Mucosa of descending colon (tissue), 3 donors: ENCODE measurements at regions not wholly inside any gene's neighbourhood (a gene's known extent, or its start where the extent isn't known, plus 50 kb on each side); places are given as distances from the start of the nearest gene placed in this dataset.

Experiments used
- ATAC-seq: fragments of 200-7000 bp; cut with Tn5 transposase; one replicate; pipeline ENCODE4 v1.9.1; 2020; ENCODE audit warnings: mild to moderate bottlenecking, moderate library complexity
- DNase-seq, 3 donors: peaks; one replicate each; pipeline ENCODE4 v3.0.0-alpha.2; 2020
- H3K36me3 ChIP-seq: fragments of 200-600 bp; one replicate; pipeline ENCODE4 v1.8.0; 2021; ENCODE audit warnings: low read depth, mild to moderate bottlenecking
- H3K4me1 ChIP-seq: fragments of 200-600 bp; one replicate; pipeline ENCODE4 v1.8.0; 2021; ENCODE audit warnings: low read depth, mild to moderate bottlenecking
- H3K4me3 ChIP-seq: fragments of 200-600 bp; one replicate; pipeline ENCODE4 v1.8.0; 2021; ENCODE audit warnings: mild to moderate bottlenecking
- H3K9me3 ChIP-seq: fragments of 200-600 bp; one replicate; pipeline ENCODE4 v1.8.0; 2021; ENCODE audit warnings: mild to moderate bottlenecking
- CTCF ChIP-seq: fragments of 200-600 bp; IDR thresholded peaks from one replicate; pipeline ENCODE4 v1.8.0; 2022; ENCODE audit warnings: antibody characterized with exemption, mild to moderate bottlenecking
- intact Hi-C, 2 donors: fragments of 100-400 bp; cut with DNase I in 1 of 2; cut with micrococcal nuclease in 1 of 2; formaldehyde crosslinking; loops; one replicate each; pipeline versions ENCODE4 v1.11.0 to v1.11.1; 2022; cut with DNase I, micrococcal nuclease
- donor health status: DM: no; HTN: no; CAD: no; lungs with moderate emphysema.
- donor health status: DM: no; HTN: no; CAD: no.
- donor health status: DM: no; HTN: yes; CAD: no.

DNA sequence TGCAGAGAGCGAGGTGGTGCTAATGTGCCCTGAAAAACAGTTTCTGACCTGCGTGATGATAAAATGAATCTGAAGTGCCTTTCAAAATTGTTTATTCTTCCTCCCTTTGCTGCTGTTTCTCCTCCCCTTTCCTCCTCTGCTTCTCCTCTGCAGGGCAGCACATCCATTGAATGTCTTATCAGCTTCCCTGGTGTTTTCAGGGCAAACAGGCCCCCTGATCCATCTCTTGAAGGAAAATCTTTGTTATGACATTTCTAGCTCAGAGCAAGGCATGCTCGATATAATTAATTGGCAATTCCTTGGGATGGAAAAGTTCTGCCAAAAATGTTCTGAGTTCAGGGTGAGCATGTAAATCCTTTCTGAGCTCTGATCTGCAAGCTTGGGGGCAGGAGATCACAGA is 364.2 kb upstream of the ZNF32 start:
- no peaks in the 10 kb centered on the region for H3K4me1 ChIP-seq
- ATAC-seq: no peak
- intact Hi-C loops: no loop called here

DNA sequence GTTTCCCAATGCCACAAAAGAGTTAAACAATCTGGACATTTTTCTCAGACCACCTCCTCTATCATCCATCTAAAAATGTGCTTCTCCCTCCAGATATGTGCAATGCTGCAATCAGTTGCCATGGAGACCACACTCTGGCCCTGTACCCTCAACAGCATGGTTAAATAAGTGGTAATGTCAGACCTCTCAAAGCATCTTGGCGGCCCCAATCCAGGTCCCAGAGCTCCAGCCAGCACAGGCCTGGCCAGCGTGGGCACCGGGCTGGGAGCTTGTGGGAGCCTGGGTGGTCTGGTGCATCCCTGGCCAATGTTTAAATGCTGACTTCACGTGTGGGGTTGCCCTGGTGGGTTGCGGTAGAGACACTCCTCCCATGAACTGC is 362.9 kb upstream of the ZNF32 start:
- intact Hi-C loops: no loop called here
- H3K36me3 ChIP-seq: no peaks in the 10 kb centered on the region
- no peaks in the 10 kb centered on the region for H3K9me3 ChIP-seq

More for the DNA sequence above, 364.2 kb upstream of the ZNF32 start:
- DNase-seq: no peak
- Histone ChIP-seq H3K4me3 (no peak overlapping the region), H3K36me3 (no peaks in the 10 kb centered on the region), H3K9me3 (no peaks in the 10 kb centered on the region)
- no peak for TF ChIP-seq CTCF

GRCh38 chr10:44010873-44011602 is 362.4 kb upstream of the ZNF32 start:
- ATAC-seq (peak; percentile 13), DNase-seq (no peak)
- no peaks in the 10 kb centered on the region for H3K9me3 ChIP-seq
- TF ChIP-seq CTCF: no peak
- H3K36me3 ChIP-seq: no peaks in the 10 kb centered on the region
- H3K4me3 ChIP-seq: no peak overlapping the region
- intact Hi-C loops: no loop called here
- H3K4me1 ChIP-seq: no peaks in the 10 kb centered on the region

More for the DNA sequence above, 362.9 kb upstream of the ZNF32 start:
- ATAC-seq (no peak), DNase-seq (no peak)
- Histone ChIP-seq H3K4me3 (no peak overlapping the region), H3K4me1 (no peaks in the 10 kb centered on the region)
- no peak for TF ChIP-seq CTCF

- Histone ChIP-seq H3K4me1 (no peaks in the 10 kb centered on the region), H3K9me3 (no peaks in the 10 kb centered on the region)
- intact Hi-C loops: no loop called here
These were observed 361.4 kb upstream of the ZNF32 start for GRCh38 chr10:44009891-44010632.

GRCh38 chr10:44008917-44009709 is 360.4 kb upstream of the ZNF32 start:
- intact Hi-C loops: no loop called here

More at GRCh38 chr10:44009891-44010632, 361.4 kb upstream of the ZNF32 start:
- DNase-seq: no peak
- no peak for TF ChIP-seq CTCF
- Histone ChIP-seq H3K4me3 (no peak overlapping the region), H3K36me3 (no peaks in the 10 kb centered on the region)
- no peak for ATAC-seq

More at GRCh38 chr10:44008917-44009709, 360.4 kb upstream of the ZNF32 start:
- Histone ChIP-seq H3K36me3 (no peaks in the 10 kb centered on the region), H3K9me3 (no peaks in the 10 kb centered on the region), H3K4me3 (no peak overlapping the region), H3K4me1 (no peaks in the 10 kb centered on the region)
- no peak for ATAC-seq
- DNase-seq: no peak
- no peak for TF ChIP-seq CTCF
